HepG2 (cell line): ENCODE measurements at regions not wholly inside any gene's neighbourhood (a gene's known extent, or its start where the extent isn't known, plus 50 kb on each side); places are given as distances from the start of the nearest gene placed in this dataset.

Experiments
- ATAC-seq: fragments of 200-7000 bp; cut with Tn5 transposase; 3 replicates; pipeline ENCODE4 v1.9.1; 2020; ENCODE audit warnings: mild to moderate bottlenecking, moderate library complexity
- BruUV-seq: library from RNA; stranded (reverse); fragments of 400-500 nt; replicated peaks from 2 replicates; lab custom pipeline; 2021; lab: Mats Ljungman, UMichigan
- CTCF ChIA-PET: fragments of 300-600 bp; formaldehyde crosslinking; extraction: SDS; loops from one replicate; lab custom pipeline; 2021; ENCODE audit warnings: low total read pairs, inconsistent platforms, low intra/inter-chr PET ratio; lab: Yijun Ruan, JAX
- POLR2A ChIA-PET: fragments of 350-600 bp; sonication (Branson Sonifier 250); formaldehyde crosslinking; loops from one replicate; lab custom pipeline; 2020; ENCODE audit warnings: antibody characterized with exemption, inconsistent platforms; lab: Yijun Ruan, JAX
- DNase-seq: peaks from one replicate; pipeline ENCODE4 v3.0.0-alpha.2; 2015; ENCODE audit warnings: low spot score
- FAIRE-seq: peaks from 3 replicates; lab custom pipeline; 2011; peaks lifted over from hg19 to GRCh38; lab: Jason Lieb, UNC
- H2AFZ ChIP-seq: one replicate; pipeline ENCODE4 v1.6.1; 2011; ENCODE audit warnings: low read length, inconsistent platforms
- H3K27ac ChIP-seq: fragments of 300-600 bp; 3 replicates; pipeline ENCODE4 v1.8.0; 2011; ENCODE audit warnings: mixed run types, mild to moderate bottlenecking, mixed read lengths, low read length, inconsistent platforms; ENCODE audit not compliant: insufficient read depth; ENCODE audit errors: extremely low read length
- H3K27me3 ChIP-seq, 2 experiments: fragments of 200-600 bp in 1 of 2; 2 replicates in 1 of 2; 3 replicates in 1 of 2; pipeline versions ENCODE4 v1.6.0 to v1.8.0; 2011; ENCODE audit warnings: low read length in 2 of 2, mild to moderate bottlenecking in 2 of 2, moderate library complexity in 2 of 2, inconsistent platforms in 1 of 2; ENCODE audit not compliant: insufficient read depth in 2 of 2, control insufficient read depth in 1 of 2
- H3K36me3 ChIP-seq, 2 experiments: fragments of 200-600 bp in 1 of 2; replicated peaks in 1 of 2; 2 replicates in 1 of 2; 3 replicates in 1 of 2; pipeline versions ENCODE4 v1.5.1 to v1.8.0; 2011; ENCODE audit warnings: low read length in 2 of 2, inconsistent platforms in 1 of 2; ENCODE audit not compliant: insufficient read depth in 2 of 2, control insufficient read depth in 1 of 2
- H3K4me1 ChIP-seq: 2 replicates; pipeline ENCODE4 v1.5.1; 2012; ENCODE audit warnings: low read length, inconsistent platforms; ENCODE audit not compliant: insufficient read depth
- H3K4me2 ChIP-seq: 2 replicates; pipeline ENCODE4 v1.6.0; 2011; ENCODE audit warnings: low read depth, low read length, inconsistent platforms
- H3K4me3 ChIP-seq, 3 experiments: fragments of 200-600 bp in 1 of 3; sonication (generic), shearing (Covaris generic) in 1 of 3; replicated peaks in 1 of 3; 2 replicates each; pipeline ENCODE4 v1.5.1; 2011 to 2016; ENCODE audit warnings: low read length in 3 of 3, inconsistent platforms in 2 of 3, low read depth in 2 of 3, mild to moderate bottlenecking in 2 of 3, control low read depth in 1 of 3, mixed read lengths in 1 of 3; ENCODE audit not compliant: insufficient read depth in 1 of 3
- H3K79me2 ChIP-seq: one replicate; pipeline ENCODE4 v1.6.1; 2011; ENCODE audit warnings: low read length, inconsistent platforms; ENCODE audit not compliant: insufficient read depth
- H3K9ac ChIP-seq: 2 replicates; pipeline ENCODE4 v1.6.0; 2011; ENCODE audit warnings: mild to moderate bottlenecking, low read depth, low read length, inconsistent platforms; ENCODE audit not compliant: insufficient read depth
- H3K9me3 ChIP-seq: 2 replicates; pipeline ENCODE4 v1.5.1; 2012; ENCODE audit warnings: mild to moderate bottlenecking, low read length
- H4K20me1 ChIP-seq: 2 replicates; pipeline ENCODE4 v1.6.0; 2011; ENCODE audit warnings: inconsistent platforms, mild to moderate bottlenecking, low read length, moderate library complexity; ENCODE audit not compliant: insufficient read depth
- NPAS2 ChIP-seq: sonication (generic); formaldehyde crosslinking; IDR thresholded peaks from 2 replicates; pipeline ENCODE4 v1.8.0; 2022; ENCODE audit warnings: mild to moderate bottlenecking, missing genetic modification reagents, borderline replicate concordance
- PHF8 ChIP-seq: sonication (generic); formaldehyde crosslinking; IDR thresholded peaks from 2 replicates; pipeline ENCODE4 v1.5.0; 2020; ENCODE audit warnings: missing genetic modification reagents
- POLR2G ChIP-seq: fragments of 200-400 bp; formaldehyde crosslinking; IDR thresholded peaks from 2 replicates; pipeline ENCODE4 v1.6.1; 2018; ENCODE audit warnings: mild to moderate bottlenecking, low read depth, low read length, moderate library complexity
- SMC3 ChIP-seq: IDR thresholded peaks from 2 replicates; pipeline ENCODE4 v1.6.1; 2011; ENCODE audit warnings: low read length, improper control_type of control experiment
- SNAI1 ChIP-seq: sonication (generic); formaldehyde crosslinking; IDR thresholded peaks from 2 replicates; pipeline ENCODE4 v1.5.0; 2020; ENCODE audit warnings: mild to moderate bottlenecking, missing genetic modification reagents, borderline replicate concordance
- TBX2 ChIP-seq: sonication (generic); formaldehyde crosslinking; IDR thresholded peaks from 2 replicates; pipeline ENCODE4 v1.5.0; 2020; ENCODE audit warnings: missing genetic modification reagents, mild to moderate bottlenecking, borderline replicate concordance
- TCF12 ChIP-seq, 2 experiments: fragments of 450-650 bp in 1 of 2; sonication (generic) in 1 of 2; formaldehyde crosslinking in 1 of 2; IDR thresholded peaks; 2 replicates each; pipeline versions ENCODE4 v1.6.1 to v1.8.0; 2017 to 2022; ENCODE audit warnings: antibody characterized with exemption in 1 of 2, mild to moderate bottlenecking in 1 of 2, missing genetic modification reagents in 1 of 2, moderate library complexity in 1 of 2
- ZFP41 ChIP-seq: sonication (generic); formaldehyde crosslinking; IDR thresholded peaks from 2 replicates; pipeline ENCODE4 v1.4.0; 2020; ENCODE audit warnings: mild to moderate bottlenecking, missing genetic modification reagents, borderline replicate concordance
- ZNF260 ChIP-seq: sonication (generic); formaldehyde crosslinking; IDR thresholded peaks from 2 replicates; pipeline ENCODE4 v1.4.0; 2020; ENCODE audit warnings: missing genetic modification reagents, low read depth, mild to moderate bottlenecking, borderline replicate concordance
- ZNF75D ChIP-seq: sonication (generic); formaldehyde crosslinking; IDR thresholded peaks from 2 replicates; pipeline ENCODE4 v1.8.1; 2023; ENCODE audit warnings: missing genetic modification reagents, mild to moderate bottlenecking, borderline replicate concordance
- WGBS: methylation state at CpG from one replicate; pipeline ENCODE4 v1.1.6; 2017; ENCODE audit warnings: low lambda C conversion rate; 5-methylcytosine and 5-hydroxymethylcytosine counted together
- in situ Hi-C: cut with HindIII; loops from 2 replicates; pipeline ENCODE4 v1.10.0; 2017; ENCODE audit warnings: low pct_unique_long_range_greater_than_20kb; ENCODE audit not compliant: extremely low pct_ligation_motif_present
- intact Hi-C: fragments of 100-400 bp; cut with micrococcal nuclease; formaldehyde crosslinking; loops from one replicate; pipeline ENCODE4 v1.10.0; 2022; ENCODE audit not compliant: unreplicated experiment
- TF ChIP-seq, protein P1 (sequence below): sonication (generic); formaldehyde crosslinking; IDR thresholded peaks from 2 replicates; pipeline ENCODE4 v1.4.0; 2020; ENCODE audit warnings: missing genetic modification reagents, borderline replicate concordance
- TF ChIP-seq, protein P2 (sequence below): IDR thresholded peaks from 2 replicates; pipeline ENCODE4 v1.6.1; 2016; ENCODE audit warnings: low read depth, control low read depth
- TF ChIP-seq, protein P3 (sequence below): sonication (generic); formaldehyde crosslinking; IDR thresholded peaks from 2 replicates; pipeline ENCODE4 v1.4.0; 2020; ENCODE audit warnings: low read depth, mild to moderate bottlenecking, missing genetic modification reagents
- TF ChIP-seq, protein P4 (sequence below): sonication (generic); formaldehyde crosslinking; IDR thresholded peaks from 2 replicates; pipeline ENCODE4 v1.4.0; 2020; ENCODE audit warnings: low read depth, mild to moderate bottlenecking, missing genetic modification reagents

DNA sequence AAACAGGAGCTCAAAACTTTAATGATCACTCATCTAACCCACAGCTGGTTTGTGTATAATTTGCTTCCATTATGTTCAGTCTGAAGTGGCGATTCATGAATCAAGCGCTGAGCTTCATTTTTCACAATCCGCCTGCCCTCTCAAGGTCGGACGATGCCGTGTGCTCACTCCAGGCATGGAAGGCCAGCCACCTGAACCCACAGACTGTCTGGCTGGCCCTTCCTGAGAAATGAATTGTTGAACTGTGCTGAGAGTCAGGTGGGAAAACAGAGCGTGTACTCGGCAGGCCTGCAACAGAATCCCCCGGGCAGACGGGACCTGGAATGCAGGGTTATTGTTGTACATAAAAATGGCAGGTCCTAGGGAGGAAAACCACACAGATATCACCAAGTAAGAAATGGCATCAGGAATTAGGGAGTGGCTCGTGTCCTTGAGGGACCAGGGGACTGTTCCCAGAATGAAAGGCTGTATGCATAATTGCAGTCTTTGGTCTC, 375.7 kb downstream of the IRX2 start:
- FAIRE-seq: no peak
- no peak for TF ChIP-seq ZNF260 (CRISPR knock-in tag)
- no peak for TF ChIP-seq PHF8
- TF ChIP-seq, protein P1, sequence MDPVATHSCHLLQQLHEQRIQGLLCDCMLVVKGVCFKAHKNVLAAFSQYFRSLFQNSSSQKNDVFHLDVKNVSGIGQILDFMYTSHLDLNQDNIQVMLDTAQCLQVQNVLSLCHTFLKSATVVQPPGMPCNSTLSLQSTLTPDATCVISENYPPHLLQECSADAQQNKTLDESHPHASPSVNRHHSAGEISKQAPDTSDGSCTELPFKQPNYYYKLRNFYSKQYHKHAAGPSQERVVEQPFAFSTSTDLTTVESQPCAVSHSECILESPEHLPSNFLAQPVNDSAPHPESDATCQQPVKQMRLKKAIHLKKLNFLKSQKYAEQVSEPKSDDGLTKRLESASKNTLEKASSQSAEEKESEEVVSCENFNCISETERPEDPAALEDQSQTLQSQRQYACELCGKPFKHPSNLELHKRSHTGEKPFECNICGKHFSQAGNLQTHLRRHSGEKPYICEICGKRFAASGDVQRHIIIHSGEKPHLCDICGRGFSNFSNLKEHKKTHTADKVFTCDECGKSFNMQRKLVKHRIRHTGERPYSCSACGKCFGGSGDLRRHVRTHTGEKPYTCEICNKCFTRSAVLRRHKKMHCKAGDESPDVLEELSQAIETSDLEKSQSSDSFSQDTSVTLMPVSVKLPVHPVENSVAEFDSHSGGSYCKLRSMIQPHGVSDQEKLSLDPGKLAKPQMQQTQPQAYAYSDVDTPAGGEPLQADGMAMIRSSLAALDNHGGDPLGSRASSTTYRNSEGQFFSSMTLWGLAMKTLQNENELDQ (CRISPR knock-in tag): no peak
- TF ChIP-seq SNAI1 (CRISPR knock-in tag): no peak
- TF ChIP-seq TBX2 (CRISPR knock-in tag): no peak
- TF ChIP-seq NPAS2 (CRISPR knock-in tag): no peak
- TF ChIP-seq, protein P2, sequence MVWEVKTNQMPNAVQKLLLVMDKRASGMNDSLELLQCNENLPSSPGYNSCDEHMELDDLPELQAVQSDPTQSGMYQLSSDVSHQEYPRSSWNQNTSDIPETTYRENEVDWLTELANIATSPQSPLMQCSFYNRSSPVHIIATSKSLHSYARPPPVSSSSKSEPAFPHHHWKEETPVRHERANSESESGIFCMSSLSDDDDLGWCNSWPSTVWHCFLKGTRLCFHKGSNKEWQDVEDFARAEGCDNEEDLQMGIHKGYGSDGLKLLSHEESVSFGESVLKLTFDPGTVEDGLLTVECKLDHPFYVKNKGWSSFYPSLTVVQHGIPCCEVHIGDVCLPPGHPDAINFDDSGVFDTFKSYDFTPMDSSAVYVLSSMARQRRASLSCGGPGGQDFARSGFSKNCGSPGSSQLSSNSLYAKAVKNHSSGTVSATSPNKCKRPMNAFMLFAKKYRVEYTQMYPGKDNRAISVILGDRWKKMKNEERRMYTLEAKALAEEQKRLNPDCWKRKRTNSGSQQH (CRISPR knock-in tag): no peak
- TF ChIP-seq, protein P3, sequence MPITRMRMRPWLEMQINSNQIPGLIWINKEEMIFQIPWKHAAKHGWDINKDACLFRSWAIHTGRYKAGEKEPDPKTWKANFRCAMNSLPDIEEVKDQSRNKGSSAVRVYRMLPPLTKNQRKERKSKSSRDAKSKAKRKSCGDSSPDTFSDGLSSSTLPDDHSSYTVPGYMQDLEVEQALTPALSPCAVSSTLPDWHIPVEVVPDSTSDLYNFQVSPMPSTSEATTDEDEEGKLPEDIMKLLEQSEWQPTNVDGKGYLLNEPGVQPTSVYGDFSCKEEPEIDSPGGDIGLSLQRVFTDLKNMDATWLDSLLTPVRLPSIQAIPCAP (CRISPR knock-in tag): no peak
- TF ChIP-seq ZFP41 (CRISPR knock-in tag): no peak
- no peak for TF ChIP-seq ZNF75D (CRISPR knock-in tag)
- no peak for TF ChIP-seq TCF12 (IDR thresholded peaks at IDR 0.05)
- TF ChIP-seq TCF12 (CRISPR knock-in tag; IDR thresholded peaks at IDR 0.05): no peak
- no peak for TF ChIP-seq SMC3
- no peak for TF ChIP-seq POLR2G
- TF ChIP-seq, protein P4, sequence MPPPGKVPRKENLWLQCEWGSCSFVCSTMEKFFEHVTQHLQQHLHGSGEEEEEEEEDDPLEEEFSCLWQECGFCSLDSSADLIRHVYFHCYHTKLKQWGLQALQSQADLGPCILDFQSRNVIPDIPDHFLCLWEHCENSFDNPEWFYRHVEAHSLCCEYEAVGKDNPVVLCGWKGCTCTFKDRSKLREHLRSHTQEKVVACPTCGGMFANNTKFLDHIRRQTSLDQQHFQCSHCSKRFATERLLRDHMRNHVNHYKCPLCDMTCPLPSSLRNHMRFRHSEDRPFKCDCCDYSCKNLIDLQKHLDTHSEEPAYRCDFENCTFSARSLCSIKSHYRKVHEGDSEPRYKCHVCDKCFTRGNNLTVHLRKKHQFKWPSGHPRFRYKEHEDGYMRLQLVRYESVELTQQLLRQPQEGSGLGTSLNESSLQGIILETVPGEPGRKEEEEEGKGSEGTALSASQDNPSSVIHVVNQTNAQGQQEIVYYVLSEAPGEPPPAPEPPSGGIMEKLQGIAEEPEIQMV: no peak
- TF ChIP-seq, all 625 proteins: peak for 0
- DNase-seq (no peak), ATAC-seq (no peak)
- no peak overlapping the region for H3K27ac ChIP-seq
- H3K79me2 ChIP-seq: no peaks in the 10 kb centered on the region
- BruUV-seq: no TSS peak
- H3K36me3 ChIP-seq: no peaks in the 10 kb centered on the region; a peak in 1 of 5 replicates
- 42% methylated on average over 11 of the region's 11 CpGs for WGBS
- H3K4me1 ChIP-seq: no peaks in the 10 kb centered on the region
- in situ Hi-C loops (no loop called here), intact Hi-C loops (no loop called here)
- no peak overlapping the region for H2AFZ ChIP-seq
- H3K4me3 ChIP-seq: no peak overlapping the region
- POLR2A ChIA-PET: no interaction called here
- H3K9ac ChIP-seq: no peak overlapping the region
- CTCF ChIA-PET: no interaction called here
- H3K9me3 ChIP-seq: no peaks in the 10 kb centered on the region
- H3K27me3 ChIP-seq: 0 out of 5 replicates have a peak, but pooled peaks cover 0 to 2% of the 10 kb centered on the region in 2 experiments
- H4K20me1 ChIP-seq: no peaks in the 10 kb centered on the region
- H3K4me2 ChIP-seq: no peak overlapping the region
